HG03097 (cell line): ENCODE measurements at regions not wholly inside any gene's neighbourhood (a gene's known extent, or its start where the extent isn't known, plus 50 kb on each side); places are given as distances from the start of the nearest gene placed in this dataset.
"Not testable (repeated sequence)": the region's sequence is repeated elsewhere in the genome, so short reads cannot be mapped to it uniquely, and the experiment has no call there.

Experiments used
- ATAC-seq: cut with Tn5 transposase; IDR thresholded peaks from one replicate; pipeline ENCODE4 v1.9.1; 2021; ENCODE audit not compliant: unreplicated experiment, low FRiP score

GRCh38 chr13:76632401-76633044 is 253.7 kb downstream of the KCTD12 start:
- no peak for ATAC-seq

- ATAC-seq: no peak
Observed at GRCh38 chr13:76630629-76631230, 255.5 kb downstream of the KCTD12 start.

DNA sequence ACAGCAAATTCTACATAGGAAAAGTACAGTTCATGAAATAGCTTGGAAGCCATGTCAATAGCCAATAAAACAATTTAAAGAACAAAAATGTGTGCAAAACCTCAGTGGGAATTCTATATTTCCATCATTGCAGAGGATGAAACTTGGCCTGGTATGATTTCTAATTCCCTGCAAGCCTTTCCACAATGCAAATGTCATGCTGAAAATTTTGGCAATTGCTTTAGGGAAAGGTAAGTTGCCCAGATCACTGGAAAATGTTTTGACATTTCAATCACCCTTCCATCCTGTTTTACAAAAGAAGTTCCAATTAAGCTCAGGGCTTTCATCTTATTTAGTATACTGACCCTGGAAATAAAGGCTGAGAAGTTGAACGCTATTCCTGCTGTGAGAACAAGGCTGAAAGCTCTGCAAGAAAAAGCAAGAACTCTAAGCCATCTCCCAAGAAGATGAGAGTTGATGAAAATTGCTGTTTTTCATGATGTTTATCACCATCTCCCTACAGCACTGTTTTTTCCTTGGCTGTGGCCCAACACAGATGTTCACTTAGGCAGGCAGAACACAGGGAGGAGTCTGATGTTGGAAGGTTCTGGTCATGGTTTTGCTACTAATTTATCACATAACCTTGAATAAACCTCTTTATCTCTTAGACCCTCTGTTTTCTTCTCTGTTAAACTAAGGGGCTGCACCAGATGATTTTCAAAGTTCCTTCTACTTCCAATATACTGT is 263.7 kb downstream of the KCTD12 start:
- ATAC-seq: no peak

DNA sequence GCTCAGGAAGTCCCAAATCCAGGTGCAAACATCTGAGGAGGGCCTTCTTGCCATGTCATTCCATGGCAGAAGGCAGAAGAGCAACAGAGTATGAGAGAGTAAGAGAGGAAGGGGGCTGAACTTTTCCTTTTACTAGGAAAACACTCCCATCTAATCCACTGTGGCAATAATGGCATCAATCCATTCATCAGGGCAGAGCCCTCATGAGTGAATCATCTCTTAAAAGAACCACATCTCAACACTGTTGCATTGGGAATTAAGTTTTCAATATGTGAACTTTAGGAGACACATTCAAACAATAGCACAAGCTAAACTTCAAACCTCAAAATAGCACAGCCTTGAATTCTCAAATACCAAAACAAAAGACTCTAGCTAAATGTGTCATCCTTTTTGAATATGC is 264.5 kb downstream of the KCTD12 start:
- ATAC-seq: no peak

GRCh38 chr13:76620036-76620435 is 266.2 kb downstream of the KCTD12 start:
- ATAC-seq: no peak

DNA sequence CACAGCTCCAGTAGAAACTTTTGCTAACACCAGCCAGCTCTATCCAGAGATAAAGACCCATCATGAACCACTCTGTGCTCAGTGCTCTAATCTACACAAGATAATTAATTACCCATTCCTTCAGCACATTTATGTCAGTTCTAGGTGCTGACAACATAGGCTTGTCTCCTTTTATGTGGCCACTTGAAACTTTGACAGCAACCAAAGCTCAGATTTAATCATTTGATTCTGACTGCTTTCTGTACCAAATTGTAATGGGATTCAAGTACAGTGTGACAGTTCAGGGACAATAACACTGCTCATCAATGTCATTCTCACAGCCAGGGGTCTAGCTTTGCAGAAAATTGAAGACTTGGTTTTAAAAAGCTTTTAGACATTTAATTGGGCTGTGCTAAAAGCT is 266.6 kb downstream of the KCTD12 start:
- ATAC-seq: no peak

DNA sequence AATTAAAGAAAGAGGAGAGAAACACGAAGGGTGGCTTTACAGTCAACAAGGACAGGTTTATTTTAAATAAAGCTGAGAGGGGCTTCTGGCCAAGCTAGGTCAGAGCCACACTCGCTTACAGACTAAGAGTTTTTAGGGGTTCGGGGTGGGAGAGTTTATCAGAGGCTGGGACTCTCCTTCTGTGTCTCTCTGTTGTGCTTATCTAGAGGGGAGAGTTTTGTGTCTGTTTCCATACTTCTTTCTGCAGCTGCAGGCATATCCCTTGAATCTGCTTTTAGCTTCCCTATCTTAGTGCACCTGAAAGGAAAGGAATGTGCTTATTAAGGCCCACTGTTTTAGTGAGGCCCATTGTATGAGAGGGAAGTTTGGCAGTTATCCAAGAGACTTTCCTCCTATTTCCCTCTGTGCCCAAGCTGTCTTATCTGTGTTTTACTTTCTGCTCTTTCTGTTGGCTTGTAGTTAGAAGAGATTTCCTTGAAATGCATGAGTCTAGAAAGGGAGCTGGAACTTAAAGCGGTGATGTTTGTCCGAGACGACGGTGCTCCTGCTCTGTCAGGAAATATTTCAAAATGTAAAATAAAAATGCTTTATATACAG is 275.3 kb downstream of the KCTD12 start:
- ATAC-seq: no peak

DNA sequence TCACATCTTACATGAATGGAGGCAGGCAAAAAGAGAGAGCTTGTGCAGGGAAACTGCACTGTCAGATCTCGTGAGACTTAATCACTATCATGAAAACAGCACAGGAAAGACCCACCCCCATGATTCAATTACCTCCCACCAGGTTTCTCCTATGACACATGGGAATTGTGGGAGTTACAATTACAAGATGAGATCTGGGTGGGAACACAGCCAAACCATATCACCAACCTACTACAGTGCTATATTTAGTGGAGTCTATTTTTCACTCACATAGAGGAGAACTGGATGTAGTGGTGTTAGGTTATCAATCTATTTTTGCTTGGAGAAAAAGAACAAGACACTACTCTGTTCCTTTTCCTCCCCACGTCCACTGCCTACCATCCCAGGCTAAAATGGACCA is 276.6 kb downstream of the KCTD12 start:
- ATAC-seq: no peak

- ATAC-seq: no peak
Observed at GRCh38 chr13:76607866-76608265, 278.3 kb downstream of the KCTD12 start.

DNA sequence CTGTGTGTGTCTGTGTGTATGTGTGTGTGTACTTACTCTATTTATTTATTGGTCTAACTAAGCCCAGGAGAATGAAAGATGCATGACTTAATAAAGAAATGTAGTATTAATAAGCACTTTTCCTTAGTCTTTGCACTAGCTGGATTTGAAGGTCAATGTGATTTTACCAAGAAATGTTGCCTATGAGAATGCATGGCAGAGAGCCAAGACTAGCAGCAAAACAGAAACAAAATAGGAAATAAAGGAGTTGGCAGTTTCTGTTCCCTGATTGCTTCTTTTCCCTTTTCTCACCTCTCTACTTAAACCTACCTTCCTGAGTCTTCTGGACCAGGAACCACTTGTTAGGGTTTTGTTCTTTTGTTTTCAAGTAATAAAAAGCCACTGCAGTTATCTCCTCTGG is 286.1 kb downstream of the KCTD12 start:
- no peak for ATAC-seq

- no peak for ATAC-seq
Observed at GRCh38 chr13:76597868-76598267, 288.3 kb downstream of the KCTD12 start.

DNA sequence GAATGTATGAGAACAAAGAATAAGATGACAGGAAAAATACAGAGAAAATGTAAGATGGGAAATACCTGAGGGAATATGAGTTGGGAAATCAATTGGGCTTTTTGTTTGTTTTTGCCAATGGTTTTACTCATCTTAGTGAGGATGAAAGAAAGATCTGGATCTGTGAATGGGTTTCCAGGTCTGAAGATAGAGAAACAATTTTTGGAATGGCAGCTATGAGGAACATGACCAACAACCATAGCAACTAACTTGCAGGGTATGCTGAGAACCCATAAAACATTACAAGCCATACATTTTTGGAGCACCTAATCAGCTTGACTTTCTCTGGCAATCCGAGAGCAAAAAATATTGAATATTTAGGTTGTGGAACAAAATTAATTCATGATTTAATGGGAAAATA is 290.0 kb downstream of the KCTD12 start:
- no peak for ATAC-seq

DNA sequence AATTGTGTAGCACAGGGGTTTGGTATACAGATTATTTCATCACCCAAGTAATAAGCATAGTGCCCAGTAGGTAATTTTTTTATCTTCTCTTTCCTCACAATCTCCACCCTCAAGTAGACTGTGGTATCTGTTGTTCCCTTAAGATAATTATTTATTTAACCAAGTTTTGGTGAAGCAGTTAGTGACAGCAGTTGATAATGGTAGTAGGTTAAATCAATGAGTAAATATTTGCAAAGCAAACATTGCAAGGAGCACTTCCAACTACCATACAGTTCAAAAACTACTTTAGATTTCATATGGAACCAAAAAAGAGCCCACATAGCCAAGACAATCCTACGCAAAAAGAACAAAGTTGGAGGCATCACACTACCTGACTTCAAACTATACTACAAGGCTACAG is 291.8 kb downstream of the KCTD12 start:
- ATAC-seq: no peak

DNA sequence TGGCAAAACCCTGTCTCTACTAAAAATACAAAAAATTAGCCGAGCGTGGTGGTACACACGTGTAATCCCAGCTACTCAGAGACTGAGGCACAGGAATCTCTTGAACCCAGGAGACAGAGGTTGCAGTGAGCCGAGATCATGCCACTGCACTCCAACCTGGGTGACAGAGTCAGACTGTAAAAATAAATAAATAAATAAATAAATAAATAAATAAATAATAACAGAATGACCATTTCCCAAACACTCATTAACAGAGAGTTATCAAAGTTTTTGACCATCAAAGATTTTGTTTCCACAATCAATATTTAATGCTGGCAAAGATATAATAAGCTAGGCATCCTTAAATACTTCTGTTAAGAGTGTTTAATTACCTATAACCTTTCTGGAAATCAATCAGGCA is 299.4 kb downstream of the KCTD12 start:
- no peak for ATAC-seq

DNA sequence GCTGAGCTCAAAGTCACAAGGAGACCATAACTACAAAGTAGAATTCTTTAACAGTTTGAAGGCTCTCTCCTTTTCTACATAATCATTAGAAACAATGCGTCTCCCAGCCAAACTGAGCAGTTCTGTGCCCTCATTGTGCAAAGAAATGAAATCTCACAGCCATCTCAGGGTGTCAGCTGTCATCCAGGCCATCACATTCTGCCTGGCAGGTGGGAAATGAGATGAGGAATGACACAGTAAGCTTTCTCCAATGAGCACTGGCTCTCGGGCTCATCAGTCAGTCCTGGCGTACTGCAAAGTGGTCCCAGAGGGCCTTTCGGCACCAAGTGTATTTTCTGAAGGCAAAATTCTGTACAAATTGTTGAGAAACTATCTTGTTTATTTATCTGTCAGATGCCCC is 306.5 kb downstream of the KCTD12 start:
- ATAC-seq: no peak

- not testable (repeated sequence) for ATAC-seq
Observed at GRCh38 chr13:76575634-76576033, 310.6 kb downstream of the KCTD12 start.

GRCh38 chr13:76570510-76570971 is 315.7 kb downstream of the KCTD12 start:
- no peak for ATAC-seq

GRCh38 chr13:76556627-76557026 is 329.6 kb downstream of the KCTD12 start:
- no peak for ATAC-seq

DNA sequence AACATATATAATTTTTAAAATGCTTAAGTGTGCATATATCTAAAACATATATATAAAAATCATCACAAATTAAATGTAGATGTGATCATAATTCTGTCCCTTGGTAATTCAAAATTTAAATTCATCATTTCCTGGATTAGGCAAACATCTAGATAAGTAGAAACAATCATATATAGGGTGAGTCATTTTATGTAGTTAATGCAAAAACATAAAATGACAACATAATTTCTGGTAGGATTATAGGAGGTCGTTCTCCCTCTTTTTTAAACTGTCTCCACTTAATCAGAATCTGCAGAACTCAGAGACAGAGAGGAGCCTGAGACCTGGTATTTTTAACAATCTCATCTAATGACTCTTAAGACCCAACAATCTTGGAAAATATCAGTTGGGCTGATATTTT is 333.4 kb downstream of the KCTD12 start:
- ATAC-seq: no peak

GRCh38 chr13:76552041-76552772 is 334.0 kb downstream of the KCTD12 start:
- no peak for ATAC-seq

DNA sequence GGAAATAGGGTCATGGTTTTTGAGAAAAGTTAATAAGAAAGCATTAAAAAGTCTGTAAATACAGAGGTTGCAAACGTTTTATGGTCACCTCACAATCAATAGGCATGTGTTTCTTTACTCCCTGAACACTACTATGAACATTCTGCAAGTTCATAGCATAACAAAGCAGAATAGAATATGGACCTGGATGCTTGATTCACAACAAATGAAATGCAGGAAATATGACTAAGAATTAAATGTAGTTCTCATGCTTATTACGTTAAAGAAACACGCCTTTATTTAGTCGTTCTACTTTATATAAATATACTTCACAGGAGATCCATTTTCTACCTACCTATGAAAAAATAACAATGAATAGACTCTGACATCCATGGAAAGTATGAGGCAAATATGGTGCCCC is 344.0 kb downstream of the KCTD12 start:
- ATAC-seq: no peak
